ENCODE measurements at regions not wholly inside any gene's neighbourhood (a gene's known extent, or its start where the extent isn't known, plus 50 kb on each side); places are given as distances from the start of the nearest gene placed in this dataset.

GRCh38 chr12:27177706-27178105, 66.4 kb upstream of the STK38L start:
- no peak for TF ChIP-seq POLR2A (IDR thresholded peaks at IDR 0.05)
- TF ChIP-seq CTCF (IDR thresholded peaks at IDR 0.05) = no peak

All from thyroid gland (tissue), 4 donors.